HTR-8/SVneo (cell line): ENCODE measurements at regions not wholly inside any gene's neighbourhood (a gene's known extent, or its start where the extent isn't known, plus 50 kb on each side); places are given as distances from the start of the nearest gene placed in this dataset.

Source experiments
- DNase-seq: peaks from one replicate; pipeline ENCODE4 v3.0.0; 2011; ENCODE audit warnings: low spot score, mixed read lengths; ENCODE audit not compliant: insufficient read length
- FAIRE-seq: peaks from 2 replicates; lab custom pipeline; 2011; peaks lifted over from hg19 to GRCh38; lab: Jason Lieb, UNC

DNA sequence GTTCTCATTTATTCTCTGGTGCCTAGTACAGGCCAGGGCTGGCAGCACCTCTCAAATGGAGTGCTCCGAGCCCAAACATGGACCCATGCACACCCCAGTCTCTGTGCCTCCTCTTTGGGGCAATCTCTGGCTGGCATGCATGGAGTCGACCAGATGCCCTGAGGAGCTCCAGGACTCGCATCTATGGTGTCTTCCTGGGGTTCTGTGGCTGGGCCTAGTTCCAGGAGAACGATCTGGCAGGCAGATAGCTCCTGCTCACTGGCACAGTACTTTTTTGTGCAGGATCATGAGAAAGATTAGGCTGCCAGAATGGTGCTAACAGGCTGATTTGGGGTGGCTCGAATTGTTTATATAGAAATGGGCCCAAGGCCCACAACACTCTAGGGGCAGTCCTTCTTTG, 72.0 kb upstream of the PJA1 start:
- DNase-seq: no peak
- FAIRE-seq: no peak

DNA sequence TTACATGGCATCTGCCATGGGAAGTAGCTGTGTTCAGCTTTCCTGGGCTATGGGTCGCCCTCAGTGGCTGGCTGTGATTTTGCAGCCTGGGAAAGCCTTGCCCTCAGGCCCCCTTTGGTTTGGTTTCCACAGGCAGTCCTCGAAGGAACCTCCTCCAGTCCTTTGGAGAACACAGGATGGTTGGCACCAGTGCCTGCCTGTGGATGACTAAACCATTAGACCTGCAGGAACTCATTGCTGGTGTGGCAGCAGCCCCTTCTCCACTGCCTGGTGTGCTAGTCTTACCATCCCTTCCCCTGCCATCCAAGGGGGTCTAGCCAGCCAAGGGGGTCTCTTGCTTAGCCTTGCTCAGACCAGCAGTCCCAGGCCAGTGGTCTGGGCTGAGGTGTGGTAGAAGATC, 71.4 kb upstream of the PJA1 start:
- FAIRE-seq: no peak
- no peak for DNase-seq

DNA sequence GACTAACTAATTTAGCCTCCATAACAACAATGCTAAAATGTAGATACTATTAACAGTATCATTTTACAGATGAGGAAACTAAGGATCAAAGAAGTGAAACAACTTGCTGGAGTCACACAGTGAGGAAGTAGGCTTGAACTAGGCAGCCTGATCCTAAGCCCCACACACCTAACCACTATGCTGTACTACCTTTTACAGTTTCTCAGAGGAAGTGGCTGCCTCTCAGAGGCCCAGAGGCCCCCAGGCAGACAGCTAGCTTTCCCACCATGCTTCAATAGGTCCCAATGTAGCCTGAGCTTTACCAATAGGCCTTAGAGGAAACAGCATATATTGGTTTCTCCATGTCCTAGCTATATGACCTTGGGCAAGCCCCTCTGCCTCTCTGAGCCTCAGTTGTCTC, 69.4 kb upstream of the PJA1 start:
- no peak for DNase-seq
- no peak for FAIRE-seq

DNA sequence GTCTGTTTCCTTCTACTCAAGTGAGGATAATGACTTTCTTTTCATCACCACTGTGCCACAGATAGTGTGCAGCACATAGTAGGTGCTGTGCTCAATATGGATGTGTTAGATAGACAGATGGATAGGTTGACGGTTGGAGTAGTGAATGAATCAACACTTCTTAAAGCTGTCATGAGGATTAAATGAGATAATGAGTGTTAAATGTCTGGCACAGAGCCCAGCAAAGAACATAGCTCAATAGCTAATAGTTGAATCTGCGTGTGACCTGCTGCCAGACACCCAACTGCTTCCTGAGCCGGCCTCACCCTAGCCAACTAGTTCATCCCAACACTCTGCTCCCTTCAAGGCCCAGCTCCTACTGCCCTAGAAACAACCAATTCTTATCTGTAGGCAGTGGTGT, 67.7 kb upstream of the PJA1 start:
- DNase-seq (no peak), FAIRE-seq (no peak)

DNA sequence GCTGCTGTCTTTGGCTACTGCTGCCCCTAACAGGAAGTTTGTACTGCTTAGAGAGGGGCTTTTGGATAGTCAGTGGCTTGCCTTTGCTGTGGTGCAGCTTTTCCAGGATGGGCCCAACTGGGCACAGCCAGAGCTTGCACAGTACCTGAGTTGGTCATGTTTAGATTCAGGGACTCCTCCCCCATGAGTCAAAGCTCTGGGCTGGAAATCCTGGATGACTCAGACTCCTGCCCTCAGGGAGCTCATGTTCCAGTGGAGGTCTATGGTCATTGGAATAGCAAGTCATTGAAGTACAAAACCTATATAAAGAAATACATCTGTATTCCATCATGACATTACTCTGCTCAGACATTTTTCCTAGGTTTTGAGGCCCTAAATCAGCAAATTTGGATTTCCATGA, 66.7 kb upstream of the PJA1 start:
- no peak for DNase-seq
- no peak for FAIRE-seq

DNA sequence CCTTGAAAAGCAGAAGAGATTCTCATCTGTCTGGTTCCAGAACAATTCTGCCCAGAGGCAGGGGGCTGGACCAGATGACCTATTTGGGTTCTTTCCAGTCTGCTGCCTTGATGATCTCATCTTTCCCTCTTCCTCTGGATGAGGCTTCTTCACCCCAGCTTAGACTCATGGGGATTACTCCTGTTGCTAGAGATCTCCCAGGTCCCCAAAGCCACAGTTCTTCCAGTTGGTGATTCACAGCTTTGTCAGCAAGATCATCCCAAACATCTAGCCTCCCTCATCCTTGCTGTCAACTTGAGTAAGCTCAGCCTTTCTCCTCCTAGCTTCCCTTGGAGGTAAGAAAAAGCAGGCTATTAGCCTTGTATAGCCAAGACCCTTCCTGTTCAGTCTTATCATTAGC, 64.2 kb upstream of the PJA1 start:
- no peak for DNase-seq
- FAIRE-seq: no peak

DNA sequence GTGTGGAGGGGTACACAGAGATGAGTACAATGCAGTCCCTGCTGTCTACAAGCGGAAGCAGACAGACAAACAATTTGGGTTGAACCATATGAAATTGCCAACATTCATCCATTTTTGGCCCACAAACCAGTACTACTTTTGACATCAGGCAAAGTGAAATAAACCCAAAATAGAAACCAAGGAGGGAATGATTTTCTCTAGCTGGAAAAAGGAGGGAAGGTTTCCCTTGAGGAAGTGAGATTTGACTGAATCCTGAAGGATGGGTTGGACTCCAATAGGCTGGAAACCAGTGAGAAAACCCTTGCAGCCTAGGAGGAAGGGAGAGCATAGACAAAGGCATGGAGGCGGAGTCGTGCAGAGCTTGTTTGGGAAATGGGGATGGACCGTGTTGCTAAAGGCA, 63.5 kb upstream of the PJA1 start:
- no peak for DNase-seq
- FAIRE-seq: no peak

DNA sequence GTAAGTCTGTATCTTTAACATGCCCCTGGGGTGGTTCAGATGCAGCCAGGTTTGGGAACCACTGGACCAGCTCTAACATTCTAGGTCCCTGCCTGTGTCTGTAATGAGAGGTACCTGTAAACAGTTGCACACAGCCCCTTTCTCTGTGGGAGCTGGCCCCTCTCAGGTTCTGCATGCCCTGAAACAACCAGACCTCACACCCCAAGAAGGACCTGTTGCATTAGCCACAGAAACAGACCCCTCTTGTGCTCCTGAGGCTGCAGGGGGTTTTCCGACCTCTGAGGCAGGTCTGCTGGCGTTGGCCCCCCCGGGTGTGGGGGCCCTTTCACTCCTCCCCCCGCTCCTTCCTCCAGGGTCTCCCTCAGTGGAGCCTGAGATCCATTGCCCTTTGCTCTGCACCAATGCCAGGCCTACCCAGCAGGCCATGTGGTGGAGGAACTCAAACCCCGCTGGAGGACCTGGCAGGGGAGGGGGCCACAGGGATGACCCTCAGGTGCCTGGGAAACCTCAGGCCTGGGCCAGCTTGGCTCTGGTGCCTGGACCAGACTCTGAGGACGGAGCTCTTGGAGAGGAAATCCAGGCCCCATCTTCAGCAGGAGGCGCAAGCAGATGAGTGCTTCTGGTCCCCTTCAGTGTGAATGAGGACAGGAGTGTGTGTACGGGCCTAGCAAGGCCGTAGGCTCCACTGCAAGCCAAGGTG, 61.4 kb upstream of the PJA1 start:
- FAIRE-seq: no peak

DNA sequence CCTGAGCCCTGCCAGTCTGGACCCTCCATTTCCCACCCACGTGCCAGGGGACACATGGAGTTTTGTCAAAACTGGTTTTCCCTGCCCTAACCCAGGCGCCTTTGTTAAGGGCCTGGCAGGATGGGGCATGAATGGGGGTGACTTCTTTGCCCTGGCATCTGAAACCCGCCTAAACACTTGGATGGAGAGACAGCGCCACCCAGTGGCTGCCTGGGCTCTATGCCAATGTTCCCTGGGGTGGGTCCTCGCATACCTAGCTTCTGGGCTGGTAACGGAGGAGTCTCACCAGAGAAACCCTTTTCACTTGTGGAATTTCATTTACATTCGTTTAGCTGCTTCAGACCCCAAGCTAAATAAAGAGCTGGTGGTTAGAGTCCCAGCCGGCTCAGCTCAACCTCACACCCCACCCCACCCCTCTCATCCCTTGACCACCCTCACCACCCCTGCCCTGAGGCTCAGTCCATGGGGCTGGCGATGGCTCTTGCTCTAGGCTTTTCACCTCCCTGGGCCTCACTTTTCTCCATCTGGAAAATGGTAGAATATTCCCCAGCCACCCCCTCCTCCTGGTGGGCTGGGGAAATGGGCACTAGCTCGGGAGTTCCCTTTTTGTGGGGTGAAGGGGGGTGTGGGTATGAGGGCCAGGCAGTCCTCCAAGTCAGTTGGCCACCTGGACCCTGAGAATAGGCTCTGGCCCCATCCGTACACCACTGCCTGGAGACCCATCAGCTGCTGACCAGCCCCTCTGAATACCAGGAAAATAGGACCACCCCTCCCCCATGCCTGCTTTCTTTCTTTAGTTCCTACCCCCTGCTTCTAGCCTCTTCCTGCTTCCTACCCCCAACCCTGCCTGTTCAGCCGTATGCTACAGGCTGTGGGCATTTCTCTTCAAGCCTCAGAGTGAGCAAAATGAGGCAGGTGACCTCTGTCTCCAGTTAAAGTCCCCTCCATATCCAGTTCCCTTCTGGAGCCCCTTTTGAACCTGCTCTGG, 57.1 kb upstream of the PJA1 start:
- DNase-seq: peak; percentile 63
- no peak for FAIRE-seq

More for the DNA sequence above, 61.4 kb upstream of the PJA1 start:
- DNase-seq: no peak

DNA sequence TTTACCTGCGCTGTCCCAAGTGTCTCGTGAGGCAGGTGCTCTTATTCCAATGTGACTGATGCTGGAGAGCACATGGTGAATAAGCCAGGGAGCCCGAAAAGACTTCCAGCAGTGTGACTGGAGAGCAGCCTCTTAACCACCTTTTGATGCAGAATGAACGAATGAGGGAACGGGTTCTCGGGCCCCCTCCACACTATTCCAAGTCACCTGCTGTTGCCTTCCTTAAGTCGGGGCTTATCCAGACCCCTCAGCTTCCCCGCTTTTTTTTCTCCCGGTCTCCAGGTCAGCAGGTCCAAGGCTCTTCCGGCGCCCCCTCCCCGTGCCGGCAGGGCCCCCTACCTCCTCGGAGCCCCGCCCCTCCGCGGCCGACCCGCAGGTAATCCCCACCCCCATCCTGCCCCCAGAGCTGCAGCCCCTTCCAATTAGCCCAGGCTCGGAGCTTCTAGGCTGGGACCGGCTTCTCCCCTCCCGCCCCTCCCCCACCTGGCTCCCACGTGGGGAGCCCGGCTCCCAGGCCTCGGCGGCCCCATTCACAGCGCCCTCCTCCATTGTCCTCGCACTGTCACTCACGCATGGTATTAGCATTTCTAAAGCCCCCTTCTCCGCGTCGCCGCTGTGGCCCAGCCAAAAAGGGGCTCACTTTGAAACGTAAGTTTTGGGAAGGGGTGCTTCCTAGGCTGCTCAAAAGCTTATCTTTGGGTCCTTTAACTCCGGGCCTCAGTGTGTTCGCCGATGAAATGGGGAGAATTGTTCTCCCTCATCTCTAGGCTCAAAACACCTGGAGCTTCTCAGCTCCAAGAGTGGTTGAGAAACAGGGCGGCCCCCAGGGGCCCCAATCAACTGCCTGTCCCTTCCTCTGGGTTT, 56.2 kb upstream of the PJA1 start:
- FAIRE-seq (no peak), DNase-seq (no peak)

DNA sequence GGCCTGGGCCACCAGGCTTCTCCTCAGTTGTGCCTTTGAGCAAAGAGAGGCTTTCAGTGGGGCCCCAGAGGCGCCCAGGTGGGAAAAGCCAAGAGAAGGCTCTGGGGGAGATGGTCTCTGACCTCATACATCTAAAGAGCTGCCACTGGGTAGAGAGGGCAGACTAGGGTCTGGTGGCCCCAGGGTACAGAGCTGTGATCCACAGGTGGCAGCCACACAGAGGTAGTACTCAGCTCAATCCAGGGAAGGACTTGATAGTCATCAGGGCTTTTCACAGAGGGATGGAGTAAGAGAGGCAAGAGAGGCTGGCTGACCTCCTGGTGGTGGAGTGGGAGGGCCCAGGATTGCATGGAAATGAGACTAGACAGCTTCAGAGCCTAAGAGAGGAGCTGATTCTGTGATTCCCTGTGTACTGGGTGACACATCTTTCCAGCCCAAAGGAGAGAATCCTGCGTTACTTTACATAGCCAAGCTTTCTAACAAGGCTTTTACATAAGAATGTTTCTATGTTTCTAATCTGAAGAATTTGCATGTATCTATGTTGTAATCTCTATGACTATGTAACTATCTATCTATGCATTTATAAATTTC, 53.2 kb upstream of the PJA1 start:
- FAIRE-seq: no peak
- no peak for DNase-seq

DNA sequence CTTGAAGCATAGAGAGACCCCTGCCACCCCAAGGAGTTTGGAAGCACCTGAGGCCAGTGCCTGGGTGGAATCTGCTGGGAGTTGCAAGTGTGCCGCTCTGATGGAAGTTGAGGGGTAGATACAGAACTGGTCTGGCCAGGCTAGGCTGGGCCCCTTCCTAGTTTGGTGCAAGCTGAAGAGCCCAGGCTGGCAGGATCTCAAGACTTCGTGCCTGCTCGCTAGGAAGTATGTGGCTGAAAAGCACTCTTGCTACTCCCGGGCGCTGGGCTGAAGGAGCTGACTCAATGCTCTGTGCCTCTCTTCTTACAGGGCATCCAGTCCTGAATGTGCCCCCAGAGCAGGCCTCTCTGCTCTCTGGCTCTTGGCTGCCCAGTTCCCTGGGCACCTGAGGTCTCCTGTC, 51.7 kb upstream of the PJA1 start:
- FAIRE-seq: no peak
- no peak for DNase-seq

DNA sequence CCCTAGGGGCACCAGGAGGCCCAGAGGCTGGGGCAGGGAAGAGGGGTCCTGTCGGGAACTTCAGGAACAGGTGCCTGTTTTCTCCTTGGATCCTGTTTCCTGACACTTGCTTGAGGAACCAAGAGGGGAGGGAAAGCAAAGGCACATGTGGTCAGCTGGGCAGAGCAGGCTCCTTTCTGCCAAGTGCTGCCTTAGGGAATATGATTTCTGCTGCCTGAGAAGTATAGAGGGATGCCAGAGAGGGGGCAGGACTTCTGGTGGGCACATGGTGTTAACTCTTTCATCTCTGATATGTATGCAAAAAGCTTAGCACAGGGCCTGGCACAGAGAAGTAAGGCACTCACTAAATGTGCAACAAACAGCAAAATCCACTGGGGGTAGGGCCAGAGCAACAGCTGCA, 51.2 kb upstream of the PJA1 start:
- DNase-seq (no peak), FAIRE-seq (no peak)

DNA sequence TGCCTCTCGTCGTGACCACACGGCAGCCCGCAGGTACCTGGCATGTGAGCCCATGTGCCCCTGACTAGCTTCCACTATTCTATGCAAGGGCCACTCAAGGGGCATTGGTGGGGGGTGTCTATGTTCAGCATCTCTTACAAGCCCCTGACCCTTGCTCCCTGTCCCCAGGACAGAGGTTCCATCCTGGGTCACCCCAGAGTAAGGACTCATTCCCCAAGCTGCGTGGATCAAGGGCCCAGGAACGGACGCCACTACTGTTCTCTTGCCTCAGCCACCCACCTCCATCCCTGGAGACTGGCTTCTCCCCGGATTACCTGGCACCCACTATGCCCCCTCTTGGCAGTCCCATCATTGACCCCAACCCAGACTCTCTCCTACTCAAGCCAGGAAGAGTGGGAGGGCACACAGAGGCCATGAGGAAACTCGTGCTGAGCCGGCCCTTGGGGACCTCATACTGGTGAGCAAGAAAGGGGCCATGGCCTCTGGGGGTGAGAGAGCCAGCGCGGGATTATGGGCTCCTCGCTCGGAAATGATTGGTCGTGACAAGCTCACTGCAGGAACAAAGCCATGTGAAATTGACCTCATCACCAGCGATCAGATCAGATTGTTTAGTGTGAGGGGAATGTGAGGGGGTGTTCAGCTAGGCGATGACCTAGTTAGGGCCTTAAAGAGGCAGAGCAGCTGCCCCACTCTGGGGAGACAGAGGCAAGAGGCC, 50.1 kb upstream of the PJA1 start:
- FAIRE-seq (no peak), DNase-seq (no peak)
